Neural cell (in vitro differentiated cells): ENCODE measurements at regions not wholly inside any gene's neighbourhood (a gene's known extent, or its start where the extent isn't known, plus 50 kb on each side); places are given as distances from the start of the nearest gene placed in this dataset.

ENCODE experiments used
- H2AFZ ChIP-seq: fragments of 200-600, 300-800 bp; sonication (generic), shearing (Covaris generic); 2 replicates; pipeline ENCODE4 v1.6.0; 2014; ENCODE audit warnings: low read depth, mild to moderate bottlenecking, antibody characterized with exemption, low read length, moderate library complexity
- H3F3A ChIP-seq: fragments of 200-600 bp; shearing (Covaris generic); 2 replicates; pipeline ENCODE4 v1.6.1; 2016; ENCODE audit warnings: mild to moderate bottlenecking, moderate library complexity, mixed read lengths, antibody characterized with exemption, low read length; ENCODE audit not compliant: insufficient read depth, poor library complexity, severe bottlenecking
- H3K27ac ChIP-seq: fragments of 200-600, 300-800 bp; sonication (generic), shearing (Covaris generic); 2 replicates; pipeline ENCODE4 v1.5.1; 2014; ENCODE audit warnings: mild to moderate bottlenecking, low read length, moderate library complexity
- H3K27me3 ChIP-seq: fragments of 300-800, 200-600 bp; sonication (generic), shearing (Covaris generic); 2 replicates; pipeline ENCODE4 v1.6.0; 2014; ENCODE audit warnings: mild to moderate bottlenecking, low read depth, low read length, moderate library complexity; ENCODE audit not compliant: insufficient read depth
- H3K36me3 ChIP-seq: fragments of 300-800, 200-600 bp; sonication (generic), shearing (Covaris generic); 2 replicates; pipeline ENCODE4 v1.5.1; 2014; ENCODE audit warnings: mild to moderate bottlenecking, antibody characterized with exemption, low read length, moderate library complexity; ENCODE audit not compliant: insufficient read depth
- H3K4me2 ChIP-seq: fragments of 300-800, 200-600 bp; sonication (generic), shearing (Covaris generic); 2 replicates; pipeline ENCODE4 v1.6.0; 2014; ENCODE audit warnings: mild to moderate bottlenecking, low read length
- H3K4me3 ChIP-seq: fragments of 300-800, 200-600 bp; sonication (generic), shearing (Covaris generic); 2 replicates; pipeline ENCODE4 v1.5.1; 2014; ENCODE audit warnings: mild to moderate bottlenecking, low read length, moderate library complexity
- H3K79me2 ChIP-seq: fragments of 200-600 bp; shearing (Covaris generic); replicated peaks from 2 replicates; pipeline ENCODE4 v1.6.0; 2014; ENCODE audit warnings: mild to moderate bottlenecking, low read length, moderate library complexity; ENCODE audit not compliant: insufficient read depth
- H3K9ac ChIP-seq: fragments of 300-800, 200-600 bp; sonication (generic), shearing (Covaris generic); 2 replicates; pipeline ENCODE4 v1.6.1; 2016; ENCODE audit warnings: mild to moderate bottlenecking, low read length, mixed read lengths
- H3K9me2 ChIP-seq: fragments of 200-600 bp; shearing (Covaris generic); 2 replicates; pipeline ENCODE4 v1.6.1; 2016; ENCODE audit warnings: mild to moderate bottlenecking, low read length, mixed read lengths; ENCODE audit not compliant: insufficient read depth
- H3K9me3 ChIP-seq: fragments of 200-600, 300-800 bp; sonication (generic), shearing (Covaris generic); 2 replicates; pipeline ENCODE4 v1.6.1; 2016; ENCODE audit warnings: mild to moderate bottlenecking, mixed run types, low read length, moderate library complexity, mixed read lengths
- H4K20me1 ChIP-seq: fragments of 200-600 bp; shearing (Covaris generic); 2 replicates; pipeline ENCODE4 v1.6.1; 2016; ENCODE audit warnings: mild to moderate bottlenecking, mixed run types; ENCODE audit not compliant: insufficient read depth
- CTCF ChIP-seq: fragments of 450-650 bp; IDR thresholded peaks from 2 replicates; pipeline ENCODE4 v1.5.1; 2014; ENCODE audit warnings: antibody characterized with exemption, mild to moderate bottlenecking, moderate library complexity; ENCODE audit not compliant: poor library complexity, severe bottlenecking
- EP300 ChIP-seq: fragments of 450-650 bp; conservative IDR thresholded peaks from 2 replicates; pipeline ENCODE4 v1.6.1; 2014; ENCODE audit warnings: antibody characterized with exemption, mild to moderate bottlenecking, moderate library complexity; ENCODE audit not compliant: poor library complexity, severe bottlenecking
- EZH2 ChIP-seq: fragments of 200-600, 300-800 bp; shearing (Covaris generic), sonication (generic); IDR thresholded peaks from 2 replicates; pipeline ENCODE4 v1.6.1; 2014; ENCODE audit warnings: antibody characterized with exemption, low read length, borderline replicate concordance, mild to moderate bottlenecking; ENCODE audit not compliant: insufficient read depth, poor library complexity, severe bottlenecking
- MXI1 ChIP-seq: fragments of 450-650 bp; conservative IDR thresholded peaks from 2 replicates; pipeline ENCODE4 v1.6.1; 2014; ENCODE audit warnings: antibody characterized with exemption, mild to moderate bottlenecking; ENCODE audit not compliant: poor library complexity, severe bottlenecking
- RAD21 ChIP-seq: fragments of 450-650 bp; conservative IDR thresholded peaks from 2 replicates; pipeline ENCODE4 v1.6.1; 2014; ENCODE audit warnings: antibody characterized with exemption, mild to moderate bottlenecking, moderate library complexity
- REST ChIP-seq: IDR thresholded peaks from 2 replicates; pipeline ENCODE4 v1.6.1; 2012; ENCODE audit warnings: borderline replicate concordance
- SMC3 ChIP-seq: fragments of 450-650 bp; conservative IDR thresholded peaks from 2 replicates; pipeline ENCODE4 v1.6.1; 2014; ENCODE audit warnings: antibody characterized with exemption, mild to moderate bottlenecking, moderate library complexity; ENCODE audit not compliant: poor library complexity
- TAF1 ChIP-seq: IDR thresholded peaks from 2 replicates; pipeline ENCODE4 v1.6.1; 2012; ENCODE audit warnings: low read depth

GRCh38 chr11:114775875-114776621 is 97.7 kb downstream of the NXPE2 start:
- Histone ChIP-seq H3K27ac (no peak overlapping the region), H3F3A (no peaks in the 10 kb centered on the region), H3K27me3 (no peaks in the 10 kb centered on the region), H3K36me3 (no peaks in the 10 kb centered on the region), H3K4me3 (no peak overlapping the region), H3K9me3 (no peaks in the 10 kb centered on the region), H3K9me2 (no peaks in the 10 kb centered on the region), H2AFZ (no peak overlapping the region), H3K4me2 (no peak overlapping the region), H4K20me1 (no peaks in the 10 kb centered on the region), H3K79me2 (no peaks in the 10 kb centered on the region), H3K9ac (no peak overlapping the region)
- no peak for TF ChIP-seq EP300
- TF ChIP-seq MXI1, result no peak
- no peak for TF ChIP-seq CTCF

GRCh38 chr11:114776956-114777355 is 98.6 kb downstream of the NXPE2 start:
- Histone ChIP-seq H3K9ac (no peak overlapping the region), H3K4me3 (no peak overlapping the region), H2AFZ (no peak overlapping the region), H3K79me2 (no peaks in the 10 kb centered on the region), H3K27me3 (no peaks in the 10 kb centered on the region), H3K9me3 (no peaks in the 10 kb centered on the region), H3K27ac (no peak overlapping the region), H3F3A (no peaks in the 10 kb centered on the region), H3K4me2 (no peak overlapping the region), H3K9me2 (no peaks in the 10 kb centered on the region), H3K36me3 (no peaks in the 10 kb centered on the region), H4K20me1 (no peaks in the 10 kb centered on the region)
- TF ChIP-seq EZH2, result no peak
- TF ChIP-seq CTCF, result no peak
- TF ChIP-seq EP300, result no peak
- TF ChIP-seq SMC3, result no peak
- no peak for TF ChIP-seq REST
- no peak for TF ChIP-seq TAF1
- TF ChIP-seq MXI1, result no peak
- no peak for TF ChIP-seq RAD21
